Kidney (tissue), 13 donors: ENCODE measurements at regions not wholly inside any gene's neighbourhood (a gene's known extent, or its start where the extent isn't known, plus 50 kb on each side); places are given as distances from the start of the nearest gene placed in this dataset.

Source experiments
- DNase-seq, 5 donors: peaks; one replicate each; pipeline ENCODE4 v3.0.0-alpha.2; 2013 to 2020
- FAIRE-seq: peaks from 2 replicates; lab custom pipeline; 2012; peaks lifted over from hg19 to GRCh38; lab: Jason Lieb, UNC
- H3K27ac ChIP-seq, 2 donors: one replicate each; pipeline ENCODE4 v1.7.0; 2013; ENCODE audit warnings: low read depth in 2 of 2, low read length in 2 of 2, inconsistent platforms in 1 of 2
- H3K27me3 ChIP-seq: one replicate; pipeline ENCODE4 v1.7.1; 2013; ENCODE audit warnings: low read length, inconsistent platforms; ENCODE audit not compliant: control insufficient read depth, insufficient read depth
- H3K36me3 ChIP-seq, 3 donors: one replicate each; pipeline versions ENCODE4 v1.7.0 to v1.7.1; 2013; ENCODE audit warnings: low read length in 3 of 3, control low read depth in 1 of 3, inconsistent platforms in 1 of 3; ENCODE audit not compliant: insufficient read depth in 3 of 3, control insufficient read depth in 2 of 3
- H3K4me1 ChIP-seq, 3 donors: one replicate each; pipeline versions ENCODE4 v1.7.0 to v1.7.1; 2013; ENCODE audit warnings: low read length in 3 of 3, inconsistent platforms in 1 of 3, low read depth in 1 of 3; ENCODE audit not compliant: control insufficient read depth in 2 of 3, insufficient read depth in 2 of 3
- H3K4me3 ChIP-seq, 3 donors: one replicate each; pipeline versions ENCODE4 v1.7.0 to v1.8.1; 2013; ENCODE audit warnings: low read length in 3 of 3, control low read depth in 1 of 3, inconsistent platforms in 1 of 3
- H3K9ac ChIP-seq, 3 donors: one replicate each; pipeline versions ENCODE4 v1.7.0 to v1.7.1; 2013; ENCODE audit warnings: low read length in 3 of 3, control low read depth in 1 of 3, inconsistent platforms in 1 of 3
- H3K9me3 ChIP-seq, 3 donors: one replicate each; pipeline versions ENCODE4 v1.7.0 to v1.7.1; 2013; ENCODE audit warnings: low read length in 3 of 3, control low read depth in 1 of 3, inconsistent platforms in 1 of 3; ENCODE audit not compliant: control insufficient read depth in 2 of 3, insufficient read depth in 1 of 3
- intact Hi-C: fragments of 100-400 bp; cut with DNase I; formaldehyde crosslinking; loops from one replicate; pipeline ENCODE4 v1.11.1; 2022
- TF ChIP-seq, protein P1 (sequence below): IDR thresholded peaks from 3 replicates; pipeline ENCODE4 v1.5.1; 2012; ENCODE audit warnings: mild to moderate bottlenecking, moderate library complexity, borderline replicate concordance; ENCODE audit not compliant: insufficient read depth; ENCODE audit errors: extremely low read depth
- donor health status: control.
- donor health status: control.
- donor health status: control.
- donor health status: control.
- donor health status: control.
- donor health status: DM: yes; HTN: yes; CAD: no.
- donor health status: Normal renal cell carcinoma (clear cell type).

DNA sequence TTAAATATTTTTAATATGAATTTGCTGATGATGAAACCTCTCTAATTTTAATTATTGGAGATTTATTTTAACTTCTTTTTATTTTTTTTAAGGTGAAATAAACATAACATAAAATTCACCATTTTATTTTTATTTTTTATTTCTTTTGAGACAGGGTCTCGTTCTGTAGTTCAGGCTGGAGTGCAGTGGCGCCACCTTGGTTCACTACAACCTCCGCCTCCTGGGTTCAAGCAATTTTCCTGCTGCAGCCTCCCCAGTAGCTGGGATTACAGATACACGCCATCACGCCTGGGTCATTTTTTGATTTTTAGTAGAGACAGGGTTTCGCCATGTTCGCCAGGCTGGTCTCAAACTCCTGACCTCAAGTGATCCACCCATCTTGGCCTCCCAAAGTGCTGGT, 402.9 kb downstream of the PRR16 start:
- H3K27me3 ChIP-seq, result no peaks in the 10 kb centered on the region
- intact Hi-C loops, result no loop called here
- H3K9ac ChIP-seq, result no peak overlapping the region
- no peak overlapping the region for H3K4me3 ChIP-seq
- H3K27ac ChIP-seq, result no peak overlapping the region
- H3K36me3 ChIP-seq, result no peaks in the 10 kb centered on the region
- no peaks in the 10 kb centered on the region for H3K4me1 ChIP-seq
- FAIRE-seq (no peak), DNase-seq (no peak)
- TF ChIP-seq, protein P1, sequence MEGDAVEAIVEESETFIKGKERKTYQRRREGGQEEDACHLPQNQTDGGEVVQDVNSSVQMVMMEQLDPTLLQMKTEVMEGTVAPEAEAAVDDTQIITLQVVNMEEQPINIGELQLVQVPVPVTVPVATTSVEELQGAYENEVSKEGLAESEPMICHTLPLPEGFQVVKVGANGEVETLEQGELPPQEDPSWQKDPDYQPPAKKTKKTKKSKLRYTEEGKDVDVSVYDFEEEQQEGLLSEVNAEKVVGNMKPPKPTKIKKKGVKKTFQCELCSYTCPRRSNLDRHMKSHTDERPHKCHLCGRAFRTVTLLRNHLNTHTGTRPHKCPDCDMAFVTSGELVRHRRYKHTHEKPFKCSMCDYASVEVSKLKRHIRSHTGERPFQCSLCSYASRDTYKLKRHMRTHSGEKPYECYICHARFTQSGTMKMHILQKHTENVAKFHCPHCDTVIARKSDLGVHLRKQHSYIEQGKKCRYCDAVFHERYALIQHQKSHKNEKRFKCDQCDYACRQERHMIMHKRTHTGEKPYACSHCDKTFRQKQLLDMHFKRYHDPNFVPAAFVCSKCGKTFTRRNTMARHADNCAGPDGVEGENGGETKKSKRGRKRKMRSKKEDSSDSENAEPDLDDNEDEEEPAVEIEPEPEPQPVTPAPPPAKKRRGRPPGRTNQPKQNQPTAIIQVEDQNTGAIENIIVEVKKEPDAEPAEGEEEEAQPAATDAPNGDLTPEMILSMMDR, result no peak
- no peaks in the 10 kb centered on the region for H3K9me3 ChIP-seq

DNA sequence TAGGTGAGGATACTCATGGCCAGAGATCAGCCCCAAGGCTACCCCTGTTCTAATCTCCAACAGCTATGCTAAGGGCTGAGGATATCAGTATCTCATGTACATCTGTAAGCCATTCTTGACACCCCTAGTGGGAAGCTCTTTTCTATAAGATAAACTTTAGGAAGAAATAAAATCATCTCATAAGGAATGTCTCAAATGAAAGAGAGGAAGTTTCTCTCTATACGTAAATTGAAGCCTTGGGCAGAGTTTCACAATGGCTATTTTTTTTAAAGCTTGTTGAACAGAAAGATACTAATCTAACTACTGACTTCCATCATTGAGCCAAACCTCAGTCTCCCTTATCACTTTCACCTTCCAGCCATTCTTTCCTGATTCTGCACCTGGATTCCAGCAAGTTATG, 405.7 kb downstream of the PRR16 start:
- DNase-seq, result no peak
- no peaks in the 10 kb centered on the region for H3K27me3 ChIP-seq
- H3K4me3 ChIP-seq, result no peak overlapping the region
- no peaks in the 10 kb centered on the region for H3K9me3 ChIP-seq
- TF ChIP-seq, protein P1, result no peak
- H3K36me3 ChIP-seq, result no peaks in the 10 kb centered on the region
- H3K27ac ChIP-seq, result no peak overlapping the region
- no peaks in the 10 kb centered on the region for H3K4me1 ChIP-seq
- no peak overlapping the region for H3K9ac ChIP-seq
- intact Hi-C loops, result no loop called here
- FAIRE-seq, result no peak

DNA sequence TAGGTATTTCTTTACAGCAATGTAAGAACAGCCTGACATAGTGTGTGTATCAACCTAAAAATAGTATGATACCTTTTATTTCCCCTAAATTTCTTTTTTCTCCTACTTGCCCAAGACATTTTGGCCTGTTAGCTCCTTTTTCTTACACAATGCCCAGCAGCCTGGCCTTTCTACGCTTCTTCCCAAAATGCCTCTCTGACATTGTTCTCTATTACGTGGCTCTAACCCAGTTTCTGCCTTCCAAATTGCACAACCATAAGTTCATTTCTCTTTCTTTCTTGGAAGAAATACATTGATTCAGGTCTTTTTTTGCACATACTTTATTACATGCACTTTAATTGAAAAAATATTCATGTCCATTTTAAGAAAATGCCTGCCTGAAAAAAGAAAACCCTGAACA, 408.2 kb downstream of the PRR16 start:
- DNase-seq (no peak), FAIRE-seq (no peak)
- no peak overlapping the region for H3K27ac ChIP-seq
- no peaks in the 10 kb centered on the region for H3K27me3 ChIP-seq
- no peak overlapping the region for H3K9ac ChIP-seq
- H3K36me3 ChIP-seq, result no peaks in the 10 kb centered on the region
- H3K9me3 ChIP-seq, result no peaks in the 10 kb centered on the region
- no peak overlapping the region for H3K4me3 ChIP-seq
- H3K4me1 ChIP-seq, result no peaks in the 10 kb centered on the region
- intact Hi-C loops, result no loop called here
- TF ChIP-seq, protein P1, result no peak

DNA sequence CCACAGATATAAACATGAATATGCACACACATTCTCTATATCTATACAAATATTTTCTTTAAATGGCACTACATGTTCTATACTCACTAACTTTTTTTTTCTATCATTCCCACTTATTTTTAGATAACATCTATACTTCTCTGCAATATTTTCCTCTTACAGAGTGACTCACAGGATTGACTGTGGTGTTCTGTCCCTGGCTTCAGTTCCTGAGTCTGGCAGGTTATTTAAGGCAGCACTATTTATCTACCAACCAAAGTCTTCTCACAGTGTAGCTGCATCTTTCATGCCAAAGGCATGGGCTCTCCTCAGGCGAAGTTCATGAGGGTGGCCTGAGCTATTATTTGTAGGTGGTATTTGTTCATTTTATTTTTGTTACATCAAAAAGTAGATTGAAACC, 409.0 kb downstream of the PRR16 start:
- TF ChIP-seq, protein P1, result no peak
- H3K4me3 ChIP-seq, result no peak overlapping the region
- no peak overlapping the region for H3K27ac ChIP-seq
- no peaks in the 10 kb centered on the region for H3K4me1 ChIP-seq
- no peaks in the 10 kb centered on the region for H3K9me3 ChIP-seq
- no peak overlapping the region for H3K9ac ChIP-seq
- FAIRE-seq (no peak), DNase-seq (no peak)
- intact Hi-C loops, result no loop called here
- H3K36me3 ChIP-seq, result no peaks in the 10 kb centered on the region
- no peaks in the 10 kb centered on the region for H3K27me3 ChIP-seq
